ENCODE measurements at regions not wholly inside any gene's neighbourhood (a gene's known extent, or its start where the extent isn't known, plus 50 kb on each side); places are given as distances from the start of the nearest gene placed in this dataset.
"Not testable (repeated sequence)": the region's sequence is repeated elsewhere in the genome, so short reads cannot be mapped to it uniquely, and the experiment has no call there.

- Mint-ChIP-seq H3K4me1 (ENCODE audit: low read depth) (no peaks in the 10 kb centered on the region), H3K36me3 (no peaks in the 10 kb centered on the region), H3K9me3 (peaks cover 9% of the 10 kb centered on the region), H3K27me3 (peaks cover 1% of the 10 kb centered on the region), H3K4me3 (no peak overlapping the region), H3K27ac (no peak overlapping the region)
- DNase-seq, result no peak
- intact Hi-C loops (cut with micrococcal nuclease), result no loop called here
- POLR2A ChIA-PET, result no interaction called here
- CTCF ChIA-PET, result no interaction called here
Observed at GRCh38 chr2:144931960-144932359, 412.0 kb upstream of the ZEB2 start.

- ChIA-PET POLR2A (no interaction called here), CTCF (no interaction called here)
- Mint-ChIP-seq H3K36me3 (no peaks in the 10 kb centered on the region), H3K4me1 (ENCODE audit: low read depth) (no peaks in the 10 kb centered on the region), H3K9me3 (peaks cover 9% of the 10 kb centered on the region), H3K4me3 (no peak overlapping the region), H3K27me3 (peaks cover 1% of the 10 kb centered on the region), H3K27ac (no peak overlapping the region)
- DNase-seq, result no peak
- intact Hi-C loops (cut with micrococcal nuclease), result no loop called here
Observed at GRCh38 chr2:144931480-144931879, 411.6 kb upstream of the ZEB2 start.

DNA sequence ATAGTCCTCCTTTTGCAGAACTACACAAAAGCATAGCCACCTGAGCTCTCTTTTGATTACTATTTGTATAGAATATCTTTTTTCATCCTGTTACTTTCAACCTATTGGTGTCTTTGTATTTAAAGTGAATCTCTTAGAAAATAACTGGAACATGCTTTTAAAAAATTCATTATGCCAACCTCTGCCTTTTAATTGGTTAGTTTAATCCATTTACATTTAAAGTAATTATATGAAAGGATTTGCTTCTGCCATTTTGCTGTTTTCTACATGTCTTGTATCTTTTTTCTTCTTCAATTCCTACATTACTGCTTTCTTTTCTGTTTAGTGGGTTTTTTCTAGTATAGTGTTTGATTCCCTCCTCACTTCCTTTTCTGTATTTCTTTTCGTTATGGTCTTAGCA lies 407.5 kb upstream of the ZEB2 start:
- ChIA-PET POLR2A (no interaction called here), CTCF (no interaction called here)
- H3K4me1 Mint-ChIP-seq (ENCODE audit: low read depth), result peaks cover 1% of the 10 kb centered on the region
- H3K27ac Mint-ChIP-seq, result no peak overlapping the region
- peaks cover 11% of the 10 kb centered on the region for H3K9me3 Mint-ChIP-seq
- DNase-seq, result no peak
- H3K36me3 Mint-ChIP-seq, result no peaks in the 10 kb centered on the region
- intact Hi-C loops (cut with micrococcal nuclease), result no loop called here
- H3K4me3 Mint-ChIP-seq, result no peak overlapping the region
- peaks cover 1% of the 10 kb centered on the region for H3K27me3 Mint-ChIP-seq

DNA sequence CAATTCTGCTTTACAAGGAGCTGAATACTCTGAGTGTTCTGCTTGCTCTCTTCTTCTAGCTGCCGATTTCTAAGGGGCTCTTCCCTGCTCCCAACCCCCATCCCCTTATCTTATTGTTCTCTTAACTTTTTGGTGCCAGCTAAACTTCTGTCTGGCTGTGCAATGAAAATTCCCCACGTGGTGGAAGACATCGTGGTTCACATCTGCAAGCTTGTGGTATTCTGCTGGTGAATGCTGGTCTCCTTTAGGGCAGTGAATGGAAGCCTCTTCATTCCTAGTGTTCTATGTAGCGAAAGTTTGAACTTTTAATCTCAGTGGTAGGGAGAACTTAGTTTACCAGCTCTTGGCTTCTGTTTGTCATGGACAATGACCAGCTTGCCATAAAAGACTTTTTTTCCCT lies 406.0 kb upstream of the ZEB2 start:
- H3K4me3 Mint-ChIP-seq, result no peak overlapping the region
- intact Hi-C loops (cut with micrococcal nuclease), result no loop called here
- no peak overlapping the region for H3K27ac Mint-ChIP-seq
- CTCF ChIA-PET, result no interaction called here
- no peaks in the 10 kb centered on the region for H3K36me3 Mint-ChIP-seq
- DNase-seq, result no peak
- H3K4me1 Mint-ChIP-seq (ENCODE audit: low read depth), result peaks cover 4% of the 10 kb centered on the region
- POLR2A ChIA-PET, result no interaction called here
- H3K9me3 Mint-ChIP-seq, result peaks cover 11% of the 10 kb centered on the region
- no peaks in the 10 kb centered on the region for H3K27me3 Mint-ChIP-seq

GRCh38 chr2:144924827-144925226 lies 404.9 kb upstream of the ZEB2 start:
- no peaks in the 10 kb centered on the region for H3K27me3 Mint-ChIP-seq
- DNase-seq, result no peak
- H3K4me1 Mint-ChIP-seq (ENCODE audit: low read depth), result peaks cover 4% of the 10 kb centered on the region
- H3K36me3 Mint-ChIP-seq, result no peaks in the 10 kb centered on the region
- no peak overlapping the region for H3K27ac Mint-ChIP-seq
- ChIA-PET POLR2A (no interaction called here), CTCF (interaction anchor here (0.7 kb wide), 1 partner anchor 30 kb away, joined by 3 read pairs; no protein-coding TSS in a partner anchor)
- H3K9me3 Mint-ChIP-seq, result peaks cover 11% of the 10 kb centered on the region
- intact Hi-C loops (cut with micrococcal nuclease), result loop anchor here (5.0 kb wide), 1 partner anchor 343 kb away; no protein-coding TSS in a partner anchor
- no peak overlapping the region for H3K4me3 Mint-ChIP-seq

- no peak overlapping the region for H3K4me3 Mint-ChIP-seq
- no peaks in the 10 kb centered on the region for H3K27me3 Mint-ChIP-seq
- intact Hi-C loops (cut with micrococcal nuclease), result loop anchor here (5.0 kb wide), 1 partner anchor 340 kb away; no protein-coding TSS in a partner anchor
- H3K4me1 Mint-ChIP-seq (ENCODE audit: low read depth), result peaks cover 4% of the 10 kb centered on the region
- POLR2A ChIA-PET, result no interaction called here
- CTCF ChIA-PET, result no interaction called here
- H3K27ac Mint-ChIP-seq, result no peak overlapping the region
- DNase-seq, result no peak
- H3K36me3 Mint-ChIP-seq, result no peaks in the 10 kb centered on the region
- H3K9me3 Mint-ChIP-seq, result peaks cover 3% of the 10 kb centered on the region
Observed at GRCh38 chr2:144922519-144922918, 402.6 kb upstream of the ZEB2 start.

- H3K27ac Mint-ChIP-seq, result no peak overlapping the region
- CTCF ChIA-PET, result interaction anchor here (0.6 kb wide), 2 partner anchors 12 to 288 kb away, joined by 3 read pairs; no protein-coding TSS in a partner anchor
- no peak overlapping the region for H3K4me3 Mint-ChIP-seq
- POLR2A ChIA-PET, result no interaction called here
- H3K36me3 Mint-ChIP-seq, result no peaks in the 10 kb centered on the region
- peaks cover 4% of the 10 kb centered on the region for H3K4me1 Mint-ChIP-seq (ENCODE audit: low read depth)
- DNase-seq, result no peak
- H3K9me3 Mint-ChIP-seq, result peaks cover 3% of the 10 kb centered on the region
- intact Hi-C loops (cut with micrococcal nuclease), result loop anchor here (5.0 kb wide), 1 partner anchor 339 kb away; no protein-coding TSS in a partner anchor
- no peaks in the 10 kb centered on the region for H3K27me3 Mint-ChIP-seq
Observed at GRCh38 chr2:144920755-144921530, 401.0 kb upstream of the ZEB2 start.

DNA sequence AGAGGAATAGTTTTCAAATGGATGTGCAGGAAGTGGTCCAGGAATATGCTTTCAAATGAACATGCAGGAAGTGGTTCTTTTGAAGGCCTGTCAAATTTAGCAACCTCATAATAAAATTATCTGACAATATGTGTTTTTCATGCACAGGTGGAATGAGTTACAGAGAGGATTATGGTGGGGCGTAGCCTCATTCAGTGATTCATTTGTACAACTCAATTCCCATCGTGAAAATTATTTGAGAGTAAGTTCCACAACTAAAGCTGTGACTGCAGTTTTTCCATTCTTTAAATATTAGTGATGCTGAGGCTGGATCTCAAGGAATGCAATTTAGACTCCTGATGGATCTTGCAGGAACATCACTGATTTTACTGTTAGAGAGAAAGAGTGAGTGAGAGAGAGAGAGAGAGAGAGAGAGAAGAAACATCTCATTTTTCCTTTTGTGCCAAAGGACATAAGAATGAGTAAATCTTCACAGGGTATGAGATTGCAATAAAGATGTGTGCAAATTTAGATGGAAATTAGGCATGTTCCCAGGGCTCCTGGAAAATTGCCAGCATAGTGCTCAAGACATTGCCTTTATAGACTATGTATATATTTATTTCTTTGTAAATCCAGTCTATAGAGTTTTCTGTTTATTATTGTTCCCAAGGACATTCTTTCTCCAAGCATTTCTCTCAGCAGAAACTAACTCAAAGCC lies 394.9 kb upstream of the ZEB2 start:
- ChIA-PET POLR2A (no interaction called here), CTCF (no interaction called here)
- H3K36me3 Mint-ChIP-seq, result no peaks in the 10 kb centered on the region
- intact Hi-C loops (cut with micrococcal nuclease), result no loop called here
- no peaks in the 10 kb centered on the region for H3K4me1 Mint-ChIP-seq (ENCODE audit: low read depth)
- no peaks in the 10 kb centered on the region for H3K27me3 Mint-ChIP-seq
- no peaks in the 10 kb centered on the region for H3K9me3 Mint-ChIP-seq
- H3K27ac Mint-ChIP-seq, result no peak overlapping the region
- H3K4me3 Mint-ChIP-seq, result no peak overlapping the region
- no peak for DNase-seq

DNA sequence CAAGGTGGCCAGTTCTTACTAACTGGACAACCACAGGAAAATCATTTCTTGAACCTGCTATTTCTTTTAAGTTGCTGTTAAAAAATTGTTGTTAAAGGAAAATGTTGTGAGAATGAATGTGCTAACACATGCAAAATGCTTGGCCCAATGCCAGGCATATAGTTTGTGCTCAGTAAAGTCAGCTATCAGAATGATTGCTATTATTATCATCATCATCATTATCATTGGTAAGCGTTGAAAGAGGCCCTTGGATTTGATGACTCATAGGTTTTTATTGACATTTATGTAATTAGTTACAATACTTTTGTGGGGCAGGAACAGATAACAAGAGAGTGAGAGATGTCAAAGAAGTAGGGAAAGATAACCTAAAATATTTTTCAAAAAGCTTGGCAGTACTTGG lies 394.2 kb upstream of the ZEB2 start:
- intact Hi-C loops (cut with micrococcal nuclease), result no loop called here
- Mint-ChIP-seq H3K27ac (no peak overlapping the region), H3K4me1 (ENCODE audit: low read depth) (no peaks in the 10 kb centered on the region), H3K9me3 (no peaks in the 10 kb centered on the region), H3K4me3 (no peak overlapping the region), H3K36me3 (no peaks in the 10 kb centered on the region), H3K27me3 (no peaks in the 10 kb centered on the region)
- POLR2A ChIA-PET, result no interaction called here
- CTCF ChIA-PET, result no interaction called here
- no peak for DNase-seq

DNA sequence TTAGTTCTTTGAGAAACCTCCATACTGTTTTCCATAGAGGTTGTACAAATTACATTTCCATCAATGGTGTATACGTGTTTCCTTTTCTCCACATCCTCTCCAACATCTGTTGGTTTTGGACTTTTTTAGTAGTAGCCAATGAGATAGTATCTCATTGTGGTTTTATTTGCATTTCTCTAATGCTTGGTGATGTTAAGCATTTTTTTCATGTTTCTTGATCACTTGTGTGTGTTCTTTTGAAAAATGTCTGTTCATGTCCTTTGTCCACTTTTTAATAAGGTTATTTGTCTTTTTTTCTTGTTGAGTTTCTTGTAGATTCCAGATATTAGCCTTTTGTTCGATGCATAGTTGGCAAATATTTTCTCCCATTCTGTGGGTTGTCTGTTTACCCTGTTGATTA lies 392.3 kb upstream of the ZEB2 start:
- no peak for DNase-seq
- no peaks in the 10 kb centered on the region for H3K36me3 Mint-ChIP-seq
- H3K4me3 Mint-ChIP-seq, result no peak overlapping the region
- CTCF ChIA-PET, result no interaction called here
- H3K27ac Mint-ChIP-seq, result no peak overlapping the region
- no peaks in the 10 kb centered on the region for H3K9me3 Mint-ChIP-seq
- POLR2A ChIA-PET, result no interaction called here
- no peaks in the 10 kb centered on the region for H3K4me1 Mint-ChIP-seq (ENCODE audit: low read depth)
- intact Hi-C loops (cut with micrococcal nuclease), result no loop called here
- no peaks in the 10 kb centered on the region for H3K27me3 Mint-ChIP-seq

DNA sequence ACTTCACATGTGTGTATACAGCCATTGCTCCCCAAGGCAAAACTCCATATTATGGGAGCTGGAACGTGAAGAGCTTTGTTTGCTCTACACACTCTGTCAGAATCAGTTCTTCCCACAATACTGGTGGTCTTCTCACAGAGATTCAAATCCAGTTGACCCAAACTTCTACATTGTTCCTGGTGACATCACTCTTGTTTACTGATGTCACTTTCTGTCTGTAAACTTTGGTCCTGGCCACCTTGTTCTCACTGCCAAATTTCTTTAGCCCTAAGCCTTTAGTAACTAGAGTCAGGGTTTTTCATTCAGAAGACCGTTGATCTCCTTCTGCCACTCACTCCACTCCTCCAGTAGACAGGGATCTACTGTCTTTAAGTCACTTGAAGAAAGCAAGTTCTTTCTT lies 386.0 kb upstream of the ZEB2 start:
- no peak overlapping the region for H3K4me3 Mint-ChIP-seq
- DNase-seq, result no peak
- ChIA-PET CTCF (no interaction called here), POLR2A (no interaction called here)
- peaks cover 3% of the 10 kb centered on the region for H3K9me3 Mint-ChIP-seq
- H3K27me3 Mint-ChIP-seq, result no peaks in the 10 kb centered on the region
- H3K36me3 Mint-ChIP-seq, result no peaks in the 10 kb centered on the region
- no peak overlapping the region for H3K27ac Mint-ChIP-seq
- intact Hi-C loops (cut with micrococcal nuclease), result no loop called here
- H3K4me1 Mint-ChIP-seq (ENCODE audit: low read depth), result no peaks in the 10 kb centered on the region

GRCh38 chr2:144904612-144905011 lies 384.7 kb upstream of the ZEB2 start:
- Mint-ChIP-seq H3K36me3 (no peaks in the 10 kb centered on the region), H3K4me1 (ENCODE audit: low read depth) (no peaks in the 10 kb centered on the region), H3K9me3 (peaks cover 3% of the 10 kb centered on the region), H3K27ac (no peak overlapping the region), H3K27me3 (no peaks in the 10 kb centered on the region), H3K4me3 (no peak overlapping the region)
- DNase-seq, result no peak
- ChIA-PET CTCF (no interaction called here), POLR2A (no interaction called here)
- intact Hi-C loops (cut with micrococcal nuclease), result no loop called here

- intact Hi-C loops (cut with micrococcal nuclease); H3K36me3 Mint-ChIP-seq; DNase-seq; H3K9me3 Mint-ChIP-seq; H3K27me3 Mint-ChIP-seq; H3K4me1 Mint-ChIP-seq (ENCODE audit: low read depth); H3K27ac Mint-ChIP-seq; CTCF ChIA-PET; POLR2A ChIA-PET; H3K4me3 Mint-ChIP-seq: not testable (repeated sequence)
Observed at GRCh38 chr2:144903045-144903444, 383.1 kb upstream of the ZEB2 start.
